Stimulated activated CD8-positive, alpha-beta memory T cell treated with anti-CD3 and anti-CD28 coated beads, Interleukin-2, amount 100 ng/mL, for 1 hour (primary cell): ENCODE measurements at regions not wholly inside any gene's neighbourhood (a gene's known extent, or its start where the extent isn't known, plus 50 kb on each side); places are given as distances from the start of the nearest gene placed in this dataset.

Experiments used
- DNase-seq, 2 donors: peaks; one replicate each; pipeline ENCODE4 v3.0.0-alpha.2; 2020; ENCODE audit warnings: low read depth in 2 of 2

GRCh38 chr16:85390511-85391174, 222.5 kb upstream of the GSE1 start:
- no peak for DNase-seq

GRCh38 chr16:85391175-85391707, 221.9 kb upstream of the GSE1 start:
- DNase-seq = no peak

GRCh38 chr16:85391769-85392583, 221.1 kb upstream of the GSE1 start:
- DNase-seq = no peak

GRCh38 chr16:85392756-85393673, 220.1 kb upstream of the GSE1 start:
- DNase-seq = no peak

GRCh38 chr16:85393674-85394451, 219.3 kb upstream of the GSE1 start:
- peak; percentile 46 to 49 for DNase-seq

GRCh38 chr16:85394456-85395206, 218.5 kb upstream of the GSE1 start:
- DNase-seq = no peak

- no peak for DNase-seq
Measured at GRCh38 chr16:85395207-85395912, 217.8 kb upstream of the GSE1 start.

GRCh38 chr16:85395913-85396878, 216.9 kb upstream of the GSE1 start:
- no peak for DNase-seq

- no peak for DNase-seq
Measured at GRCh38 chr16:85396879-85397871, 215.9 kb upstream of the GSE1 start.

GRCh38 chr16:85398050-85398451, 215.1 kb upstream of the GSE1 start:
- DNase-seq = no peak

GRCh38 chr16:85398688-85399582, 214.2 kb upstream of the GSE1 start:
- no peak for DNase-seq

GRCh38 chr16:85399583-85400284, 213.4 kb upstream of the GSE1 start:
- no peak for DNase-seq

- no peak for DNase-seq
Measured at GRCh38 chr16:85400305-85401205, 212.6 kb upstream of the GSE1 start.

- no peak for DNase-seq
Measured at GRCh38 chr16:85401370-85401916, 211.7 kb upstream of the GSE1 start.
